OCI-LY3 (cell line): ENCODE measurements at regions not wholly inside any gene's neighbourhood (a gene's known extent, or its start where the extent isn't known, plus 50 kb on each side); places are given as distances from the start of the nearest gene placed in this dataset.

Source experiments
- CTCF ChIP-seq: fragments of 200-600, 300-600 bp; sonication (generic); IDR thresholded peaks from 2 replicates; pipeline ENCODE4 v1.5.1; 2014; ENCODE audit warnings: antibody characterized with exemption, low read length, low read depth
- EZH2phosphoT487 ChIP-seq: fragments of 200-600 bp; shearing (Covaris generic); IDR thresholded peaks from 2 replicates; pipeline ENCODE4 v1.6.1; 2018; ENCODE audit warnings: antibody characterized with exemption, mixed run types, low read depth

GRCh38 chr5:72673180-72673579 is 143.3 kb upstream of the TNPO1 start:
- TF ChIP-seq CTCF (no peak), EZH2phosphoT487 (no peak)
